ENCODE measurements at regions not wholly inside any gene's neighbourhood (a gene's known extent, or its start where the extent isn't known, plus 50 kb on each side); places are given as distances from the start of the nearest gene placed in this dataset.
"Not testable (repeated sequence)": the region's sequence is repeated elsewhere in the genome, so short reads cannot be mapped to it uniquely, and the experiment has no call there.

DNA sequence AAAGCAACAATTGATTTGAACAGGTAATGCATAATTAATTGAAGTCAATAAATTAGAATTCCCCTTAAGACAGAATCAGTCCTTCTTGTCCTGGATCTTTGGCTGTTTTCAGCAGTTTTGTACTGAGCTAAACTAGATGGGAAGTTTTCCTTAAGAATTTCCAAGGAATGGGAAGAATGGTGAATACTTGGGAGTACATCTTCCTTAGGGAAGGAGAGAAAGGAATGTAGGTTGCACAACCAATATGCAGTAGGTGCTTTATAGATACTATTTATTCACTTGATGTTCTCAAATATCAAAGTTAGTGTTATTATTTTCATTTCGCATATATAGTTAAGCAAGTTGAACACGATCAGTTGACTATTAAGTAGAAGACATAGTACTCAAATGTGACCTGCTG is 183.5 kb upstream of the MAP1B start:
- no peak for TF ChIP-seq CTCF (IDR thresholded peaks at IDR 0.05)
- H3K36me3 Mint-ChIP-seq (ENCODE audit: low read depth) = no peaks in the 10 kb centered on the region
- no peak overlapping the region for H3K27ac Mint-ChIP-seq
- H3K9me3 Mint-ChIP-seq = peaks cover 25% of the 10 kb centered on the region
- H3K27me3 Mint-ChIP-seq (ENCODE audit: low read depth, poor library complexity) = peaks cover 3% of the 10 kb centered on the region
- DNase-seq = no peak
- H3K4me1 Mint-ChIP-seq = peaks cover 14% of the 10 kb centered on the region
- no peak overlapping the region for H3K4me3 Mint-ChIP-seq

DNA sequence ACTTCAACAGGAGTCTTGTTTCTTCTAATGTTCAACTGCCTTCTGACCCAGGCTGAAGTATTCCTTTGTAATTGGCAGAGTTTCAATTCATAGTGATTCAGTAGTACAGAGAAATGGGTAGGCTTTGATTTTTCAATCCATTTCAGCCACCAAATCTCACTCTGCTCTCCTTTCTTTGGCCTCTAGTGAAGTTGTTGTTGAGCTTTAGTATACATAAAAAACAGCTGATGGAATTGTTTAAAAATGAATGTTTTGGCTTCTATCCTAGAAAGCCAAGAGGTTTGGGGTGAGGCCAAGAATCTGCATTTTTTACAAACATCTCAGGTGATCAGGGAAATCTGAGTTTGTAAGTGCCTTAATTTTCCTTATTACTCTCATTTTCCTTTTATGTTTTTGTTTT is 182.9 kb upstream of the MAP1B start:
- no peak for TF ChIP-seq CTCF (IDR thresholded peaks at IDR 0.05)
- Mint-ChIP-seq H3K27me3 (ENCODE audit: low read depth, poor library complexity) (peaks cover under 1% of the 10 kb centered on the region), H3K4me3 (no peak overlapping the region), H3K9me3 (peaks cover 20% of the 10 kb centered on the region), H3K4me1 (peaks cover 14% of the 10 kb centered on the region), H3K36me3 (ENCODE audit: low read depth) (no peaks in the 10 kb centered on the region), H3K27ac (no peak overlapping the region)
- no peak for DNase-seq

- peak overlapping the region; percentile 69 for H3K27ac Mint-ChIP-seq
- peaks cover 14% of the 10 kb centered on the region for H3K4me1 Mint-ChIP-seq
- no peaks in the 10 kb centered on the region for H3K27me3 Mint-ChIP-seq (ENCODE audit: low read depth, poor library complexity)
These were observed 182.3 kb upstream of the MAP1B start for GRCh38 chr5:71924980-71925379.

DNA sequence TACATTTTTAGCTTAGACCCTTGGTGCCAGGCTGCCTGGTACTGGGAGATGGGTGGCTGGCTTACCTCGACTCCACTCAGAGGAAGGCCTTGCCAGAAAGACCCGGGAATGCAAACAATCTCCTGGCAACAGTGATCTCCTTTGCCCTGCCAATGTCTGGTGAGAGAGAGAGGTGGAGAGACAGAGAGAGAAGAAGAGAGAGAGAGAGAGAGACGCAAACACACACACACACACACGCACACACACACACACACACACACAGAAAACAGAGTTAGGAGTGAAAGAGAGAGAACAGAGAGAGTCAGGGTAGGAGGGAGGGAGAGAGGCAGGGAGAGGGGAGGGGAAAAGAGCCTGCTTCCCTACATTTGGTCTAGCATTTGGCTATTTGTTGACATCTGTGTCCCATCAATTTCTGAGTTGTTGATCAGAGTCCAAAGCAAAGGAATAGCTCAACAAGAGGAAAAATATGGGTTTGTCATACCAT is 181.6 kb upstream of the MAP1B start:
- Mint-ChIP-seq H3K36me3 (ENCODE audit: low read depth) (no peaks in the 10 kb centered on the region), H3K27me3 (ENCODE audit: low read depth, poor library complexity) (no peaks in the 10 kb centered on the region), H3K4me1 (peaks cover 14% of the 10 kb centered on the region), H3K27ac (no peak overlapping the region), H3K4me3 (no peak overlapping the region), H3K9me3 (peaks cover 11% of the 10 kb centered on the region)
- no peak for TF ChIP-seq CTCF (IDR thresholded peaks at IDR 0.05)
- no peak for DNase-seq

More at GRCh38 chr5:71924980-71925379, 182.3 kb upstream of the MAP1B start:
- Mint-ChIP-seq H3K9me3 (peaks cover 15% of the 10 kb centered on the region), H3K36me3 (ENCODE audit: low read depth) (no peaks in the 10 kb centered on the region), H3K4me3 (no peak overlapping the region)
- TF ChIP-seq CTCF (IDR thresholded peaks at IDR 0.05) = no peak
- DNase-seq = no peak

- DNase-seq = no peak
- TF ChIP-seq CTCF (IDR thresholded peaks at IDR 0.05) = no peak
- H3K27me3 Mint-ChIP-seq (ENCODE audit: low read depth, poor library complexity) = peaks cover 5% of the 10 kb centered on the region
- no peaks in the 10 kb centered on the region for H3K9me3 Mint-ChIP-seq
- no peak overlapping the region for H3K27ac Mint-ChIP-seq
- no peak overlapping the region for H3K4me3 Mint-ChIP-seq
- H3K4me1 Mint-ChIP-seq = peaks cover 23% of the 10 kb centered on the region
- no peaks in the 10 kb centered on the region for H3K36me3 Mint-ChIP-seq (ENCODE audit: low read depth)
These were observed 178.3 kb upstream of the MAP1B start for GRCh38 chr5:71929003-71929402.

DNA sequence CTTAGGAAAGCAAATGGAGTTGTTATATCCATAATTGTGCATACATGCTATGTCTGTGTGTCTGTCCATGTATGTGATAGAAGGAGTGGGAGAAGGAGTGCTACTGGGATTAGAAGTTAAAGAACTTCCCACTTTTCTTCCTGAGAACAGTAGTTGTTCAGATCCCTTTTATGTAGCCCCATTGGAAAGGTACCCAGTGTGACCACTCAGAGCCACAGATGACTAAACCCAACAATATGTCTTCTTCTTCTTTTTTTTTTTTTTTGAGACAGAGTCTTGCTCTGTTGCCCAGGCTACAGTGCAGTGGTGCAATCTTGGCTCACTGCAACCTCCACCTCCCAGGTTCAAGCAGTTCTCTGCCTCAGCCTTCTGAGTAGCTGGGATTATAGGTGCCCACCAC is 176.7 kb upstream of the MAP1B start:
- H3K9me3 Mint-ChIP-seq; DNase-seq; H3K27me3 Mint-ChIP-seq (ENCODE audit: low read depth, poor library complexity); H3K36me3 Mint-ChIP-seq (ENCODE audit: low read depth); H3K27ac Mint-ChIP-seq; H3K4me3 Mint-ChIP-seq: not testable (repeated sequence)
- peaks cover 12% of the 10 kb centered on the region for H3K4me1 Mint-ChIP-seq

Data from nephron progenitor cell (in vitro differentiated cells).